Mucosa of stomach (tissue), 1 donor: ENCODE measurements at regions not wholly inside any gene's neighbourhood (a gene's known extent, or its start where the extent isn't known, plus 50 kb on each side); places are given as distances from the start of the nearest gene placed in this dataset.
"Not testable (repeated sequence)": the region's sequence is repeated elsewhere in the genome, so short reads cannot be mapped to it uniquely, and the experiment has no call there.

Experiments
- H3K27me3 ChIP-seq: one replicate; pipeline ENCODE4 v1.7.0; 2013; ENCODE audit warnings: mild to moderate bottlenecking, low read length; ENCODE audit not compliant: control insufficient read depth, insufficient read depth
- H3K36me3 ChIP-seq: one replicate; pipeline ENCODE4 v1.7.0; 2013; ENCODE audit warnings: low read length; ENCODE audit not compliant: control insufficient read depth, insufficient read depth
- H3K4me1 ChIP-seq: one replicate; pipeline ENCODE4 v1.7.0; 2013; ENCODE audit warnings: mild to moderate bottlenecking, low read length; ENCODE audit not compliant: control insufficient read depth, insufficient read depth
- H3K4me3 ChIP-seq: one replicate; pipeline ENCODE4 v1.7.0; 2013; ENCODE audit warnings: low read length
- H3K9ac ChIP-seq: one replicate; pipeline ENCODE4 v1.7.0; 2013; ENCODE audit warnings: mild to moderate bottlenecking, low read length, moderate library complexity
- H3K9me3 ChIP-seq: one replicate; pipeline ENCODE4 v1.7.0; 2013; ENCODE audit warnings: mild to moderate bottlenecking, low read length, moderate library complexity; ENCODE audit not compliant: control insufficient read depth
- donor health status: Pancreatic carcinoma.

DNA sequence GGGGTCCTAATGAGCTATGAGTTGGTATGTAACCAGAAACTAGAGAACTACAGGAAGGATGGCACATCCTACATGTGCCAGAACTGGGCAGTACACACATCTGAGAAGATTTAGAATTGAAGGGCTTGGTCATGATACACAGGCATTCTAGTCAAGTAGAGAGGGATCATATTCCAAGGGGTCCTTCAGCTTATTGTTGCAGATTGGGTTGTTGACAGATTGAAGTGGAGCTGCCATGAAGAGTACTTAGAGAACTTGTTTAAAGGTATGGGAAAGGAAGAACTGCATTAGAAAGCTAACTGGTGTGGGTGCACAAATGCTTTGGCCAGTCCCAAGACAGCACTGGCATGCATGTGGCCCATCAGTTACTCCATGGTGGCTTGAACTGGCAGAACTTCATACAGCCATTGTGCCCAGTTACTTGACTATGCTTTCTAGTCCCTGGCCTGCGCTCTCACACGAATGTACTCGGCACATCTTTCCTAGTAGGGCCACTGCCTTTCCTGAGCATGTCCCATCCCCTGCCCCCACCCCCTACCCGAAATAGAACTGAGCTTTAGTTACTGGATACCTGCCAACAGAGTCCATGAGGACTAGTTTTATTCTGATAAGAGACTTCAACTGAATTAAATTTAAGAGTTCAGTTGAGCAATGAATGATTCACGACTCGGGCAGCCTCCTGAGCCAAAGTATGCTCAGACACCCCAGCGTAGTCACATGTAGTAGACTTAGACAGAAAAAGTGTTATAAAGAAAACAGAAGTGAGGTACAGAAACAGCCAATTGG lies 64.0 kb downstream of the CCNG2 start:
- no peak overlapping the region for H3K9ac ChIP-seq
- no peaks in the 10 kb centered on the region for H3K27me3 ChIP-seq
- H3K4me1 ChIP-seq = no peaks in the 10 kb centered on the region
- no peaks in the 10 kb centered on the region for H3K9me3 ChIP-seq
- no peaks in the 10 kb centered on the region for H3K36me3 ChIP-seq
- no peak overlapping the region for H3K4me3 ChIP-seq

DNA sequence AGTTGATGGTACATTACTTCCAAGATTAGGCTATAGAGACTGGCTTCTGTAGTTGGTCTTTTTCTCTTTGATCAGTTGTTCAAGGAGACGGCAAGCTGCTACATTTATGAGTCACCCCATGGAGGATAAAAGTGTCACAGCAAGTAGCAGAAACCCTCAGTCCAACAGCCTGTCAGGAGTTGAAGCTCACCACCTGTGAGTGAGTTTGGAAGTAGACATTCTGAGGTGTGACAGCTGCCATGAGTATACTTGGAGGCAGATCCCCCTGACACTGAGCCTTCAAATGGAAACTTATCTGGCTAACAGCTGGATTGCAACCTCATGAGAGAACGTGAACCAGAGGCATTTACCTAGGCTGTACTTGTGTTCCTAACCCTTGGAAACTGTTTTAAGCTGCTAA lies 68.0 kb downstream of the CCNG2 start:
- Histone ChIP-seq H3K36me3 (no peaks in the 10 kb centered on the region), H3K4me3 (no peak overlapping the region)

DNA sequence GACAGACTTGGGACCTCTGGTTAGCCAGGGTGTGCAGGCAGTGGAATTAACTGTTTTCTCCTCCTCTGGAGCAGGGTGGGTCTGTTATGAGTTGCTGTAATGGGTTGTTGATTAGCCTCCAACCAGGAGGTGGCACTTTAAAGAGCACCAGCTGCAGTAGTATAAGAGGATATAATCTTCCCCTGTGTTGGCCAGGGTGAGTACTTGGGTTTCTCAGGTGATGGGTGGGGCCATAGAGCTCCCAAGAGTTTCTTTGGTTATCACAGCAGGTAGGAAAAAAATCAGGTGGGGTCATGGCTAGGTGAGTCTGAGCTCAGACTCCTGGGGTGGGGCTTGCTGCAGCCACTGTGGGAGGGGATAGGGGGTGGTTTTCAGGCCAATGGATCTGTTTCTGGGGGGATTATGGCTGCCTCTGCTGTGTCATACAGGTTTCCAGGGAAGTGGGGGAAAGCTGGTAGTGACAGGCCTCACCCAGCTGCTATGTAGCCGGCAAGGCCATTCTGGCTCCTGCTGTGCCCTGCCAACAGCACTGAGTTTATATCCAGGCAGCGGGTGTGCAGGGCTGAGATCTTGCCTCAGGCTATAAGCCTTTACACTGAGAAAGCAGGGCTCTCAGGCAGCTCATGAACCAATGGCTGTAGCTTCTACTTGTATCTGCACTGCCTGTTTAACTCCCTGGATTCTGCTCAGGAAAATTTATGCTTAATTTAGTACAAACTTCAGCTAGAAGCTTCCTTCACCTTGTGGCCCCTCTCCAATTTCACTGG lies 70.1 kb downstream of the CCNG2 start:
- no peaks in the 10 kb centered on the region for H3K36me3 ChIP-seq
- H3K4me3 ChIP-seq = no peak overlapping the region
- no peaks in the 10 kb centered on the region for H3K4me1 ChIP-seq
- no peaks in the 10 kb centered on the region for H3K9me3 ChIP-seq
- H3K9ac ChIP-seq = no peak overlapping the region
- H3K27me3 ChIP-seq = no peaks in the 10 kb centered on the region

More for the DNA sequence above, 68.0 kb downstream of the CCNG2 start:
- Histone ChIP-seq H3K9ac (no peak overlapping the region), H3K9me3 (no peaks in the 10 kb centered on the region), H3K4me1 (no peaks in the 10 kb centered on the region), H3K27me3 (no peaks in the 10 kb centered on the region)

DNA sequence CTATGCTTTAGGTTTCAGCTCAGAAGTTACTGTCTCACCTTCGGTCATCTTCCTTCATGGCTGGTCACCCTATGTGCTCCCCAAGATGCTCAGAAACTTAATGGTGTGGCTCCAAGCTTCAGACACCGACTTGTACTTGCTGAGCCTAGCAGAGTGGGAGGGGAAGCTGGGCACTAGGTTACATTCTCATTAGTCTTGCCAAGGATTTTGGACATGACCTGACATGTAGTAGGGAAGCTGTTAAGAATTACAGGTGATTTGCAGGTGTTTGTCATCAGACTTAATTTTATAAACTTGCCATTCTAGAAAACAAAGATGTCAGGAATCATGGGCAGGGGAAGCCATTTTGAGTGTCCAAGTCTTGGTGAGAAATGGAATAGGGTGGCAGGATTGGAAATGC lies 72.4 kb downstream of the CCNG2 start:
- no peaks in the 10 kb centered on the region for H3K27me3 ChIP-seq
- H3K4me3 ChIP-seq = no peak overlapping the region
- no peaks in the 10 kb centered on the region for H3K9me3 ChIP-seq

GRCh38 chr4:77232653-77233052 lies 75.6 kb downstream of the CCNG2 start:
- no peak overlapping the region for H3K4me3 ChIP-seq
- H3K9me3 ChIP-seq = no peaks in the 10 kb centered on the region

More for the DNA sequence above, 72.4 kb downstream of the CCNG2 start:
- H3K36me3 ChIP-seq = no peaks in the 10 kb centered on the region
- H3K4me1 ChIP-seq = no peaks in the 10 kb centered on the region
- H3K9ac ChIP-seq = no peak overlapping the region

GRCh38 chr4:77235289-77235854 lies 78.4 kb downstream of the CCNG2 start:
- Histone ChIP-seq H3K4me1 (no peaks in the 10 kb centered on the region), H3K9me3 (no peaks in the 10 kb centered on the region), H3K9ac (no peak overlapping the region), H3K36me3 (no peaks in the 10 kb centered on the region), H3K27me3 (peaks cover 4% of the 10 kb centered on the region), H3K4me3 (no peak overlapping the region)

More at GRCh38 chr4:77232653-77233052, 75.6 kb downstream of the CCNG2 start:
- no peaks in the 10 kb centered on the region for H3K36me3 ChIP-seq
- H3K9ac ChIP-seq = no peak overlapping the region
- no peaks in the 10 kb centered on the region for H3K4me1 ChIP-seq
- H3K27me3 ChIP-seq = peaks cover 4% of the 10 kb centered on the region

GRCh38 chr4:77236806-77237205 lies 79.8 kb downstream of the CCNG2 start:
- Histone ChIP-seq H3K4me3 (no peak overlapping the region), H3K36me3 (no peaks in the 10 kb centered on the region), H3K9me3 (no peaks in the 10 kb centered on the region), H3K27me3 (peaks cover 4% of the 10 kb centered on the region), H3K4me1 (no peaks in the 10 kb centered on the region), H3K9ac (no peak overlapping the region)

DNA sequence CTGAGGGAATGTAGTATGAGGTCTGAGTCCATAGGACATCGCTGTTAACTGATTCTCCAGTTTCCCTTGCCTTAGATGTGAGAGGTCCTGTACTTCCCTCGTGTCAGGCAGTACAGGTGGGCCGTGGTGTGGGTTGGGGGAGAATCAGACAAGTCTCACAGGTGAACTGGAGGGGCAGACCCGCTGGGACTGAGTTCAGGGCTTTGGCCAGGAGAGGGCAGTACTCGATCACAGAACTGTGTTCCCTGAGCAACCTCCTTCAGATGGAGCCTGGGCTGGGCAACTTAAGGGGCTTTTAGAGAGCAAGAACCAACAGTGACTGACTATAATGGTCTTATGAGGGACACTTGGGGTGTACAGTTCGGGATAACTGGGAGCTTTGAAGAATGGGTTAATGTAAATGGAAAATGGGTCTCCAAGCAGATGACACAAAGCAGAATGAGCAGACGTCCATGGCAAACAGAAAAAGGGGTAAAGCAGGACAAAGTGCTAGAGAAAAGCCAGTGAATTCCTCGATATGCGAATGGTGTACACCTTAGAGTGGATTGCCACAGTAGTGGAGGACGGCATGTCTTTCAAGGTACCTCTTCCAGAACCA lies 83.6 kb downstream of the CCNG2 start:
- no peaks in the 10 kb centered on the region for H3K4me1 ChIP-seq
- H3K27me3 ChIP-seq = peaks cover 4% of the 10 kb centered on the region
- no peaks in the 10 kb centered on the region for H3K36me3 ChIP-seq
- H3K9me3 ChIP-seq = no peaks in the 10 kb centered on the region
- no peak overlapping the region for H3K4me3 ChIP-seq
- H3K9ac ChIP-seq = no peak overlapping the region

DNA sequence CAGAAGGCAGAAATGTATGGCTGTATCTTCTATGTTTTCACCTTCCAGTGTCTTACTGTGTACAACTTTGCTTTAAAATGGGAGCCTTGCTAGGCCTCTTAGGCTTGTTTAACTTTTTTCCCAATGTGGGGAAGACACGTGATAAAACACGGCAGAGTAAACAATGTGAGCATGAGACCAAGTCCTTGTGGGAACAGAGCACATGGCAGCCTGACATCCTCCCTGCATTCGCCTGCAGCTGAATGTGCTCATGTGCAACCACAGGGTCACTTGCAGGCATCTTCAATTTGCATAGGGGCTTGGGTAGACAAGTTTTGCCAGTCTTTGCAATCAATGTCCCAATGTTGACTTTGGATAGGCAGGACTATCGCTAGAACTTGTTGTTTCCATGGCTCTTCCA lies 91.8 kb downstream of the CCNG2 start:
- no peaks in the 10 kb centered on the region for H3K4me1 ChIP-seq
- H3K9me3 ChIP-seq = no peaks in the 10 kb centered on the region
- no peak overlapping the region for H3K4me3 ChIP-seq
- H3K27me3 ChIP-seq = no peaks in the 10 kb centered on the region
- no peak overlapping the region for H3K9ac ChIP-seq
- H3K36me3 ChIP-seq = no peaks in the 10 kb centered on the region

- no peaks in the 10 kb centered on the region for H3K9me3 ChIP-seq
- no peak overlapping the region for H3K9ac ChIP-seq
- no peaks in the 10 kb centered on the region for H3K36me3 ChIP-seq
- H3K4me3 ChIP-seq = no peak overlapping the region
- no peaks in the 10 kb centered on the region for H3K4me1 ChIP-seq
- no peaks in the 10 kb centered on the region for H3K27me3 ChIP-seq
Measured at GRCh38 chr4:77251751-77252150, 94.7 kb downstream of the CCNG2 start.

DNA sequence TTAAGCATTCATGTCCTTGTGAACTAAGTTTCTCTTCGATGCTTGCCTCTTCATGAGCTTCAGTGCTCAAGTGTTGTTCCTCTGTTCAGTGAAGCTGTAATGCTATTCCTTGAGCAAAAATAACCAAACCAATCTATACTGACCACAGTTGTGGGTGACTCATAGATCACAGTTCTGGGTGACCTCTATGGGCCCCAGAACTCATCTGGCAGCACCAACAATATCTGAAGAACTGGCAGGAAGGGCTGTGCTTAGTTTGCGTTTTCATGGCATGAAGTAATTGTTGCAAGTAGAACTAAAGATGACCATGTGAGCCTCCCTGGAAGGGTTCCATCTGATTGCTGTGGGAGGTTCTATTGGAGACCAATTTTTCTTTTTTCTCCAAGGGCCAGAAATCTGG lies 106.2 kb downstream of the CCNG2 start:
- Histone ChIP-seq H3K9ac (no peak overlapping the region), H3K9me3 (no peaks in the 10 kb centered on the region), H3K4me1 (no peaks in the 10 kb centered on the region), H3K27me3 (no peaks in the 10 kb centered on the region), H3K4me3 (no peak overlapping the region), H3K36me3 (no peaks in the 10 kb centered on the region)

- H3K9ac ChIP-seq, H3K9me3 ChIP-seq, H3K4me3 ChIP-seq, H3K4me1 ChIP-seq, H3K36me3 ChIP-seq, H3K27me3 ChIP-seq: not testable (repeated sequence)
Measured at GRCh38 chr4:77263976-77264375, 107.0 kb downstream of the CCNG2 start.
